GM21528 (cell line): ENCODE measurements at regions not wholly inside any gene's neighbourhood (a gene's known extent, or its start where the extent isn't known, plus 50 kb on each side); places are given as distances from the start of the nearest gene placed in this dataset.

Experiments
- ATAC-seq: cut with Tn5 transposase; IDR thresholded peaks from one replicate; pipeline ENCODE4 v1.9.1; 2021; ENCODE audit warnings: mild to moderate bottlenecking, moderate library complexity; ENCODE audit not compliant: unreplicated experiment, low FRiP score

- ATAC-seq, result no peak
These were observed 216.2 kb upstream of the ASIC2 start for GRCh38 chr17:33509331-33509730.

- ATAC-seq, result no peak
These were observed 218.6 kb upstream of the ASIC2 start for GRCh38 chr17:33511670-33512069.

- ATAC-seq, result no peak
These were observed 219.0 kb upstream of the ASIC2 start for GRCh38 chr17:33512113-33512512.

- ATAC-seq, result no peak
These were observed 220.7 kb upstream of the ASIC2 start for GRCh38 chr17:33513769-33514168.

- ATAC-seq, result no peak
These were observed 221.3 kb upstream of the ASIC2 start for GRCh38 chr17:33514369-33514768.

- no peak for ATAC-seq
These were observed 222.9 kb upstream of the ASIC2 start for GRCh38 chr17:33515974-33516373.

- no peak for ATAC-seq
These were observed 223.6 kb upstream of the ASIC2 start for GRCh38 chr17:33516645-33517044.

- no peak for ATAC-seq
These were observed 224.7 kb upstream of the ASIC2 start for GRCh38 chr17:33517746-33518145.

- no peak for ATAC-seq
These were observed 226.6 kb upstream of the ASIC2 start for GRCh38 chr17:33519692-33520091.

GRCh38 chr17:33520426-33521330, 227.6 kb upstream of the ASIC2 start:
- no peak for ATAC-seq

GRCh38 chr17:33521784-33522183, 228.7 kb upstream of the ASIC2 start:
- no peak for ATAC-seq

- no peak for ATAC-seq
These were observed 229.5 kb upstream of the ASIC2 start for GRCh38 chr17:33522623-33523022.

GRCh38 chr17:33523577-33523981, 230.5 kb upstream of the ASIC2 start:
- no peak for ATAC-seq

- ATAC-seq, result no peak
These were observed 232.1 kb upstream of the ASIC2 start for GRCh38 chr17:33525186-33525585.

GRCh38 chr17:33526717-33527116, 233.6 kb upstream of the ASIC2 start:
- no peak for ATAC-seq

GRCh38 chr17:33527290-33527689, 234.2 kb upstream of the ASIC2 start:
- no peak for ATAC-seq

GRCh38 chr17:33528846-33529245, 235.8 kb upstream of the ASIC2 start:
- no peak for ATAC-seq

GRCh38 chr17:33529816-33530215, 236.7 kb upstream of the ASIC2 start:
- ATAC-seq, result no peak

GRCh38 chr17:33531311-33531710, 238.2 kb upstream of the ASIC2 start:
- ATAC-seq, result no peak

GRCh38 chr17:33534087-33534486, 241.0 kb upstream of the ASIC2 start:
- no peak for ATAC-seq

GRCh38 chr17:33545124-33545523, 252.0 kb upstream of the ASIC2 start:
- ATAC-seq, result no peak

GRCh38 chr17:33550261-33550660, 257.2 kb upstream of the ASIC2 start:
- ATAC-seq, result no peak
